Small intestine (tissue), 7 donors: ENCODE measurements at regions not wholly inside any gene's neighbourhood (a gene's known extent, or its start where the extent isn't known, plus 50 kb on each side); places are given as distances from the start of the nearest gene placed in this dataset.
"Not testable (repeated sequence)": the region's sequence is repeated elsewhere in the genome, so short reads cannot be mapped to it uniquely, and the experiment has no call there.

Experiments used
- DNase-seq, 2 donors: peaks; one replicate each; pipeline versions ENCODE4 v3.0.0 to v3.0.0-alpha.2; 2013
- FAIRE-seq: peaks from 2 replicates; lab custom pipeline; 2012; peaks lifted over from hg19 to GRCh38; lab: Jason Lieb, UNC
- H3K27ac ChIP-seq, 3 donors: one replicate each; pipeline ENCODE4 v1.5.1; 2013; ENCODE audit warnings: low read length in 2 of 3, mild to moderate bottlenecking in 2 of 3, control low read depth in 1 of 3, inconsistent platforms in 1 of 3, low read depth in 1 of 3, moderate library complexity in 1 of 3
- H3K27me3 ChIP-seq, 3 donors: one replicate each; pipeline ENCODE4 v1.6.1; 2013; ENCODE audit warnings: low read length in 3 of 3, inconsistent platforms in 1 of 3; ENCODE audit not compliant: control insufficient read depth in 3 of 3, insufficient read depth in 3 of 3
- H3K36me3 ChIP-seq, 3 donors: one replicate each; pipeline ENCODE4 v1.6.1; 2013; ENCODE audit warnings: low read length in 3 of 3, inconsistent platforms in 1 of 3, low read depth in 1 of 3, mild to moderate bottlenecking in 1 of 3, moderate library complexity in 1 of 3; ENCODE audit not compliant: control insufficient read depth in 3 of 3, insufficient read depth in 2 of 3
- H3K4me1 ChIP-seq, 3 donors: one replicate each; pipeline ENCODE4 v1.6.1; 2013; ENCODE audit warnings: low read length in 2 of 3, inconsistent platforms in 1 of 3, low read depth in 1 of 3, mild to moderate bottlenecking in 1 of 3, moderate library complexity in 1 of 3; ENCODE audit not compliant: control insufficient read depth in 3 of 3, insufficient read depth in 2 of 3
- H3K4me3 ChIP-seq, 3 donors: one replicate each; pipeline ENCODE4 v1.5.1; 2013; ENCODE audit warnings: low read length in 3 of 3, control low read depth in 1 of 3, inconsistent platforms in 1 of 3, low read depth in 1 of 3, mild to moderate bottlenecking in 1 of 3, moderate library complexity in 1 of 3
- H3K9me3 ChIP-seq, 2 donors: one replicate each; pipeline ENCODE4 v1.6.1; 2013; ENCODE audit warnings: low read depth in 1 of 2, low read length in 1 of 2; ENCODE audit not compliant: control insufficient read depth in 2 of 2, insufficient read depth in 1 of 2
- WGBS, 3 donors: extraction: QIAGEN DNeasy Blood & Tissue Kit; methylation state at CpG; one replicate each; pipeline ENCODE4 v1.1.7; 2013; 5-methylcytosine and 5-hydroxymethylcytosine counted together
- donor health status: healthy with polysubstance abuse.
- donor health status: control.
- donor health status: control.
- donor health status: Bipolar disorder and iron deficiency.
- donor health status: healthy.

DNA sequence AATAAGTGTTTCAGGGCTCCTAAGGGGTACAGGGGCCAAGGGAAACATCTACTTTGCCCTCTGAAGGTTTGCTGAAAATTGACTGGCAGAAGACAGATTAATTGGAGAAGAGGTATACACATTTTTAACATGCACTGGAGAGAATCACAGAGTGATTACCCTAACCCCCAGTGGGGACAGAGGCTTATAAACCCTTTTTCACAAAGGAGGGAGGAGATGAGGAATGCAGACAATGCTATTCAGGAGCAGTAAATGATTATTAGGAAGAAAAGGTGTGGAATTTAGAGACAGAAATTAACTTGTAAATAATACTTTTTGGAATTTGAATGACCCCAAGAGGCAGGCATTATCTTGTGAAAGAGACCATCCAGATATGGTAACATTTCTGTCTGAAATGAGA lies 582.4 kb upstream of the B3GAT1 start:
- Histone ChIP-seq H3K36me3 (no peaks in the 10 kb centered on the region), H3K4me3 (no peak overlapping the region), H3K27ac (no peak overlapping the region), H3K9me3 (no peaks in the 10 kb centered on the region), H3K4me1 (peaks cover 0 to 13% (median 0%) of the 10 kb centered on the region in 3 donors), H3K27me3 (peaks cover 0 to 3% (median 0%) of the 10 kb centered on the region in 3 donors)
- FAIRE-seq (no peak), DNase-seq (no peak)

DNA sequence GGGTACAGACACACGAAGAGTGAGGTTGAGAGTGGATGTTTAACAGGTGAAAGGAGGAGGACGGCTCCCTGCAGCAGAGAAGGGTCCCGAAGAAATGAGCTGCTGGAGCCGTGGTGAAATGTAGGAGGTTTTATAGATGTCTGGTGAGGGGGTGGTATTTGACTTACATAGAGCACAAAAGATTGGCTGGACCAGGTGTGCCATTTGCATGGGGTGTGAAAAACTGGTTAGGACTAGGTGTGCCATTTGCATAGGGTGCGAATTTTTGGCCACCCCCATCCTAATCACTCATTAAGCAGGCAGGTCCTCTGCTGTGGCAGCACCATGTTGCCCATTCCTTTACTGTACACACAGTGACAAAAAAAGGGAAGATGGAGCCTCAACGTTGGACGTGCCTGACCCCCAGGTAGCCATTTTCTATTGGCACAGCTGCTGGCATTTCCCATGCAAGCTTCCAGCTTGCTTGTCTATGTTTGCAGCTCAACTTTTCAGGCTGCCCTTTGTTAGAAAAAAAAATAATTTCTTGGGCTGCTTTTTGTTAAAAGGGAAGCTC lies 581.7 kb upstream of the B3GAT1 start:
- Histone ChIP-seq H3K4me3 (no peak overlapping the region), H3K27ac (no peak overlapping the region), H3K27me3 (peaks cover 0 to 3% (median 0%) of the 10 kb centered on the region in 3 donors), H3K4me1 (peaks cover 0 to 14% (median 0%) of the 10 kb centered on the region in 3 donors), H3K36me3 (no peaks in the 10 kb centered on the region), H3K9me3 (no peaks in the 10 kb centered on the region)
- FAIRE-seq (no peak), DNase-seq (no peak)
- 79 to 85% (median 80%) methylated on average over 7 of the region's 7 CpGs for WGBS, 3 donors

DNA sequence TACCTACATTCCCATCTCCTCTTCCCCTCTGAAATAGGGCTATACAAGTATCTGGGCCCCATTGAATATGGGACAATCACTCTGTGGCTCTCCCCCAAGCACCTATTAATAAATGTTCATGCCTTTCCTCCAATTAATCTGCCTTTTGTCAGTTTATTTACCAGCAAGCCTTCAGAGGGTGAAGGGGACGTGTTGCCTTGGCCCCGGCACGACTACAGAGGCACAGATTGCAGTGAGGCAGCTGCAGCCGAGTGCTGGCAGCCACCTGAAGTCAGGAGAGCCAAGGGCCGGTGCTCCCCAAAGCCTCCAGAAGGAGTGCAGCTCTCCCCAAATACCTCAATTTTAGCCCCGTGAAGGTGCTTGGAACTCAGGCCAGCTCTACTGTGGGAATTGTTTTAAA lies 580.9 kb upstream of the B3GAT1 start:
- Histone ChIP-seq H3K4me1 (peaks cover 2 to 22% (median 4%) of the 10 kb centered on the region in 3 donors), H3K9me3 (no peaks in the 10 kb centered on the region), H3K27me3 (peaks cover 0 to 3% (median 0%) of the 10 kb centered on the region in 3 donors), H3K27ac (no peak overlapping the region), H3K36me3 (no peaks in the 10 kb centered on the region), H3K4me3 (no peak overlapping the region)
- FAIRE-seq: no peak
- 72 to 83% (median 79%) methylated on average over 6 of the region's 6 CpGs for WGBS, 3 donors
- no peak for DNase-seq

DNA sequence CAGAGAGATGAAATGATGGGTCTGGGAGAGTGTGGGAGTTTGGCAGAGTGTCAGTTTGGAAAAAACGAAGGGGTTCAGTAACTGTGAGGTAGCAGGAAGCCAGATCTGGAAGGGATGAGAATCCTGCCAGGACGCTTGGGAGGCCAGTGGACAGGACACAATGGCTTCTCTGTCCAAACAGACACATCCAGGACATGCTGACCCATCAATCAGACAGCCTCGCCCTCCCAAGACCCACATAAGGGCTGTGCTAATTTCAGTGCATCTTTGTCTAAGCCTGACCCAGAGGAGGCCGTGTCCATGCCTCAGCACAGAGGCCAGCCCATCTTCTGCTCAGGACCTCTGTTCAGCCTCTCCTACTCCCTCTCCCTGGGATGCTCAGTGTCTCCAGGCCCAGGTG lies 576.5 kb upstream of the B3GAT1 start:
- Histone ChIP-seq H3K9me3 (no peaks in the 10 kb centered on the region), H3K27me3 (peaks cover 0 to 3% (median 0%) of the 10 kb centered on the region in 3 donors), H3K4me3 (no peak overlapping the region), H3K4me1 (peaks cover 2 to 33% (median 6%) of the 10 kb centered on the region in 3 donors), H3K36me3 (no peaks in the 10 kb centered on the region), H3K27ac (no peak overlapping the region)
- no peak for FAIRE-seq
- WGBS, 3 donors: 62 to 69% (median 68%) methylated on average over 4 of the region's 4 CpGs
- DNase-seq: no peak

DNA sequence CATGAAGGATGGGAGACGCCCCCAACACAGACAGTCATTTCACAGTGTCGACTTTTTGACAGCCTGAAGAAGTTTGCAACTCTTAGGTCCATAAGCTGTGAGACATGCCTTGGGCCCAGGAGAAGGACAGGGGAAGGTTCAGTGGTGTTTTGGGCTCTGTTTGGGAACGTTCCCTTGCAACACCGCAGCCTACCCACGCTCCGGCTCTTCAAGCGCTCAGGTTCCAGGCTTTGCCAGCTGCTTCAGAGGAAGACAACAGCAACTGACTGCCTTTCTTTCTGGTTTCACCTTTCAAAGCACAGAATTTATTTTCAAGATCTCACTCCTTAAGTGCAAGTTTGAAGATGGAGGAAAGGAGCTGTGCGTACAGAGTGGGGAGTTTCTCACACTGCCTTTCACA lies 575.8 kb upstream of the B3GAT1 start:
- Histone ChIP-seq H3K27ac (no peak overlapping the region), H3K27me3 (no peaks in the 10 kb centered on the region), H3K9me3 (no peaks in the 10 kb centered on the region), H3K4me3 (no peak overlapping the region), H3K36me3 (no peaks in the 10 kb centered on the region), H3K4me1 (peaks cover 2 to 33% (median 6%) of the 10 kb centered on the region in 3 donors)
- FAIRE-seq (no peak), DNase-seq (no peak)
- WGBS, 3 donors: 39 to 55% (median 48%) methylated on average over 8 of the region's 8 CpGs

DNA sequence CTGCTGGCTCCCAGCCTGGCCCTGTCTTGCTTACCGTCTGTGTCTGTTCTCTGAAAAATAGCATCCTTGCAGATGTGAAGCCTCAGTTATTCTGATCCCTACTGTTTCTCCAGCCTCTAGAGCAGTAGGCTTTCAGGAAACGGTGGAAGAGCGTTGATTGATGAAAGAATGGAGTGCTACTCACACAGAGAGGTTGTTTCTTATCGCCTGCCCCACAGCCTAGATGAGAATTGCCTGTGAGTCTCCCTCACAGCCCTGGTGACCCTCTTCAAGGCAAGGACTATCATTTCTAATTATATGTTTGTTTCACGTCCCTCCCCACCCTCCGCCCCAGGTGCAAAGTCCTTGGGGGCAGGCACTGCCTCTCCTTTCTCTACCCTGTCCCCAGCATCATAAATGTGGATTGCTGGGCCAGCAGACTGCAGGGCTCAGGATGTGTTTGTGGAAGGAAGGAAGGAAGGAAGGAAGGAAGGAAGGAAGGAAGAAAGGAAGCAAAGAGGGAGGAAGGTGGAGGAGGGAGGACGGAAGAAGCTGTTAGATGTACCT lies 575.3 kb upstream of the B3GAT1 start:
- FAIRE-seq (no peak), DNase-seq (peak; percentile 85 to 91)
- H3K36me3 ChIP-seq: no peaks in the 10 kb centered on the region
- H3K27me3 ChIP-seq: no peaks in the 10 kb centered on the region
- peak overlapping the region in 1 of 3 donors; percentile 26 for H3K27ac ChIP-seq
- H3K4me1 ChIP-seq: peaks cover 2 to 33% (median 6%) of the 10 kb centered on the region in 3 donors
- no peaks in the 10 kb centered on the region for H3K9me3 ChIP-seq
- WGBS, 3 donors: 18 to 39% (median 32%) methylated on average over 7 of the region's 7 CpGs
- no peak overlapping the region for H3K4me3 ChIP-seq

DNA sequence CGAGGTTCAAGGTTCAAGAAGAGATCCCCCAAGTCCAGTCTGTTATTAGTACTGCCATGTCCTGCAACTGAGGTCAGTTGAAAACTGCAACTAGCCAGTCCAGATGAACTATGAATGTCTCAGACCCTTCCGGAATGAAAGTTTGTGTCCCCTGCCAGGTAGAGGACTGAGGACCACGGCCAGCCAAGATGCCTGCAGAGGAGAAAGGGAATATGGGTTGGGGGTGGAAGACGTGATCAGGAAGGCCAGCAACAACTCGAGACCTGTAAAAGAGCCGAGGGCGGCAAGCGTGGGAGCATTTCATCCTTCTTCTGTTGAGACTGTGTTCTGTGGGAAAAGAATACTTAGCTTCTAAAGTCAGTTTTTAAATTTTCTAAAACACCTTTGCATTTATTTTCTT lies 572.4 kb upstream of the B3GAT1 start:
- no peak for FAIRE-seq

DNA sequence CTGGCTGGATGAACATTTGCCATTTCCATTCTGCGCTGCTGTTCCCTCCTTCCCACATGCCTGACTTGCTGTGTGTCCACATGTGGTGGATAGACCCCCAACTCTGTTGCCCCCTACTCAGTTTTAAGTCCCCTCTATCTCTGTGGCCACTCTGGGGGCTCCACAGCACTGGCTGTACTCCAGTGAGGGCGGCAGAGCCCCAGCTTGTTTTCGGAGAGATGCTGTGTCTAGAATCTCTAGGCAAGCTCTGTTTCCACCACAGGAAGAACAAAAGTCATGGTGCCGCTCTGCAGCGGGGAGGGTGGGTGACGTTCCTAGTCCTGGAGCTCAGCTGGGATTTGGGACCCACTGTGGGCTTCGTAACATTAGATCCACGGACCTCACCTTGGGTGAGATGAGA lies 570.4 kb upstream of the B3GAT1 start:
- not testable (repeated sequence) for DNase-seq, H3K27ac ChIP-seq, FAIRE-seq, H3K36me3 ChIP-seq, H3K9me3 ChIP-seq, H3K27me3 ChIP-seq, H3K4me3 ChIP-seq
- H3K4me1 ChIP-seq: peaks cover 0 to 15% (median 3%) of the 10 kb centered on the region in 3 donors
- 88 to 93% (median 90%) methylated on average over 8 of the region's 8 CpGs for WGBS, 3 donors

More for the DNA sequence above, 572.4 kb upstream of the B3GAT1 start:
- H3K4me3 ChIP-seq: no peak overlapping the region
- H3K9me3 ChIP-seq: no peaks in the 10 kb centered on the region
- H3K36me3 ChIP-seq: no peaks in the 10 kb centered on the region
- no peak for DNase-seq
- no peak overlapping the region for H3K27ac ChIP-seq
- H3K4me1 ChIP-seq: peaks cover 2 to 19% (median 6%) of the 10 kb centered on the region in 3 donors
- H3K27me3 ChIP-seq: no peaks in the 10 kb centered on the region
- WGBS, 3 donors: 85 to 92% (median 87%) methylated on average over 8 of the region's 8 CpGs

DNA sequence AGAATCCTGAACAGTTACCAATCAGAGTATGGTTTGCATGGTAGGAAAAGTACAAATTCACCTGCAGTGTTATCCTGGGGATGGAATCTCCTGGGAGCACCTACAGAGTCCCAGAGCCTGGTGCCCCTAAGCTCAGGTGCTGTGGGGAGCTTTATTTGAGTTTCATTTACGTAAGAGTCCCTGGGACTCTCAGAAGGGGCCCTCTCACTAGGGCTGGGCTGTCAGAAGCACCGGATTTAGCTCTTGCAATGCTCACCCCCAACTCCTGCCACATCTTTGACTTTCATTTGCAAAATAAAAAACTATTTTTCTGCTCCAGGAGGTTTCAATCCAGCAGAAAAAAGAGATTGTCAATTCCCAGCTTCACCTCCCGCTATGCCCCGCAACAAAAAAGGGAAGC lies 569.8 kb upstream of the B3GAT1 start:
- Histone ChIP-seq H3K27ac (no peak overlapping the region), H3K27me3 (no peaks in the 10 kb centered on the region), H3K4me1 (peaks cover 0 to 15% (median under 1%) of the 10 kb centered on the region in 3 donors), H3K4me3 (no peak overlapping the region), H3K36me3 (no peaks in the 10 kb centered on the region), H3K9me3 (no peaks in the 10 kb centered on the region)
- 74 to 84% (median 83%) methylated on average over 4 of the region's 4 CpGs for WGBS, 3 donors
- FAIRE-seq (no peak), DNase-seq (no peak)
